Caco-2 (cell line): ENCODE measurements at regions not wholly inside any gene's neighbourhood (a gene's known extent, or its start where the extent isn't known, plus 50 kb on each side); places are given as distances from the start of the nearest gene placed in this dataset.

Experiments
- BruUV-seq: library from RNA; stranded (reverse); fragments of 400-500 nt; replicated peaks from 2 replicates; lab custom pipeline; 2021; lab: Mats Ljungman, UMichigan
- CTCF ChIA-PET: fragments of 300-600 bp; sonication (Branson Sonifier 250); formaldehyde crosslinking; loops from one replicate; lab custom pipeline; 2022; ENCODE audit warnings: antibody characterized with exemption; lab: Charles Lee
- POLR2A ChIA-PET: fragments of 300-600 bp; sonication (Branson Sonifier 250); formaldehyde crosslinking; loops from one replicate; lab custom pipeline; 2022; ENCODE audit warnings: antibody characterized with exemption; lab: Charles Lee
- DNase-seq, 2 experiments: peaks; one replicate each; pipeline versions ENCODE4 v3.0.0 to v3.0.0-alpha.2; 2020 to 2022
- H3K27me3 ChIP-seq: replicated peaks from 2 replicates; pipeline ENCODE4 v1.6.0; 2011; ENCODE audit warnings: low read length; ENCODE audit not compliant: control insufficient read depth, insufficient read depth
- H3K36me3 ChIP-seq: 2 replicates; pipeline ENCODE4 v1.5.1; 2011; ENCODE audit warnings: low read length; ENCODE audit not compliant: control insufficient read depth, insufficient read depth
- H3K4me1 ChIP-seq: fragments of 250-450 bp; sonication (Bioruptor Pico); 2 replicates; pipeline ENCODE4 v1.5.1; 2020; ENCODE audit warnings: mild to moderate bottlenecking
- H3K4me3 ChIP-seq: 2 replicates; pipeline ENCODE4 v1.5.1; 2011; ENCODE audit warnings: low read depth, mild to moderate bottlenecking, control low read depth, low read length
- H3K9me3 ChIP-seq: fragments of 250-450 bp; sonication (Bioruptor Pico); 2 replicates; pipeline ENCODE4 v1.5.1; 2020; ENCODE audit warnings: mild to moderate bottlenecking, moderate library complexity
- H3K27ac Mint-ChIP-seq: one replicate; pipeline ENCODE4 v1.8.0; 2022; ENCODE audit warnings: mixed read lengths; ENCODE audit not compliant: unreplicated experiment
- H3K27me3 Mint-ChIP-seq: one replicate; pipeline ENCODE4 v1.8.0; 2022; ENCODE audit warnings: mixed read lengths; ENCODE audit not compliant: insufficient read depth, unreplicated experiment
- H3K36me3 Mint-ChIP-seq: one replicate; pipeline ENCODE4 v1.8.0; 2022; ENCODE audit warnings: mild to moderate bottlenecking, mixed read lengths; ENCODE audit not compliant: insufficient read depth, unreplicated experiment
- H3K4me1 Mint-ChIP-seq: one replicate; pipeline ENCODE4 v1.8.0; 2022; ENCODE audit warnings: low read depth, mixed read lengths; ENCODE audit not compliant: unreplicated experiment
- H3K4me3 Mint-ChIP-seq: one replicate; pipeline ENCODE4 v1.8.0; 2022; ENCODE audit warnings: mild to moderate bottlenecking, moderate library complexity, mixed read lengths; ENCODE audit not compliant: unreplicated experiment
- H3K9me3 Mint-ChIP-seq: one replicate; pipeline ENCODE4 v1.8.0; 2022; ENCODE audit warnings: mixed read lengths; ENCODE audit not compliant: unreplicated experiment
- CTCF ChIP-seq, 2 experiments: fragments of 200-600 bp in 1 of 2; IDR thresholded peaks; 1 replicate in 1 of 2; 2 replicates in 1 of 2; pipeline versions ENCODE4 v1.5.1 to v1.8.0; 2011 to 2022; ENCODE audit warnings: antibody characterized with exemption in 1 of 2, control low read depth in 1 of 2, inconsistent platforms in 1 of 2, low read depth in 1 of 2, low read length in 1 of 2, mild to moderate bottlenecking in 1 of 2, moderate library complexity in 1 of 2; ENCODE audit not compliant: insufficient read depth in 1 of 2, severe bottlenecking in 1 of 2, unreplicated experiment in 1 of 2
- intact Hi-C: fragments of 100-400 bp; cut with micrococcal nuclease; formaldehyde crosslinking; loops from one replicate; pipeline ENCODE4 v1.10.0; 2022; ENCODE audit not compliant: unreplicated experiment

GRCh38 chr16:5730783-5731182, 633.2 kb upstream of the EEF2KMT start:
- no peak for DNase-seq
- BruUV-seq: no TSS peak
- no peaks in the 10 kb centered on the region for H3K36me3 Mint-ChIP-seq

GRCh38 chr16:5722116-5722619, 624.6 kb upstream of the EEF2KMT start:
- H3K36me3 ChIP-seq: no peaks in the 10 kb centered on the region
- no peaks in the 10 kb centered on the region for H3K9me3 Mint-ChIP-seq
- H3K4me1 Mint-ChIP-seq: no peaks in the 10 kb centered on the region
- no peak for DNase-seq
- no TSS peak for BruUV-seq
- H3K27me3 ChIP-seq: no peaks in the 10 kb centered on the region
- H3K36me3 Mint-ChIP-seq: no peaks in the 10 kb centered on the region
- intact Hi-C loops: no loop called here
- POLR2A ChIA-PET: no interaction called here
- H3K4me3 ChIP-seq: no peak overlapping the region
- no peak overlapping the region for H3K4me3 Mint-ChIP-seq
- peaks cover 7% of the 10 kb centered on the region for H3K27me3 Mint-ChIP-seq
- H3K27ac Mint-ChIP-seq: no peak overlapping the region
- no peaks in the 10 kb centered on the region for H3K4me1 ChIP-seq
- CTCF ChIA-PET: no interaction called here
- H3K9me3 ChIP-seq: no peaks in the 10 kb centered on the region
- no peak for TF ChIP-seq CTCF (IDR thresholded peaks at IDR 0.05; ENCODE audit: insufficient read depth in 1 of 2, low read depth in 1 of 2, low read length in 1 of 2, severe bottlenecking in 1 of 2, unreplicated experiment in 1 of 2)

More at GRCh38 chr16:5730783-5731182, 633.2 kb upstream of the EEF2KMT start:
- no peaks in the 10 kb centered on the region for H3K4me1 ChIP-seq
- no peak overlapping the region for H3K4me3 Mint-ChIP-seq
- intact Hi-C loops: no loop called here
- TF ChIP-seq CTCF (IDR thresholded peaks at IDR 0.05; ENCODE audit: insufficient read depth in 1 of 2, low read depth in 1 of 2, low read length in 1 of 2, severe bottlenecking in 1 of 2, unreplicated experiment in 1 of 2): no peak
- CTCF ChIA-PET: no interaction called here
- H3K9me3 Mint-ChIP-seq: peaks cover 10% of the 10 kb centered on the region
- H3K4me3 ChIP-seq: no peak overlapping the region
- H3K9me3 ChIP-seq: no peaks in the 10 kb centered on the region
- H3K27ac Mint-ChIP-seq: no peak overlapping the region
- POLR2A ChIA-PET: no interaction called here
- no peaks in the 10 kb centered on the region for H3K36me3 ChIP-seq
- peaks cover 3% of the 10 kb centered on the region for H3K27me3 Mint-ChIP-seq
- H3K27me3 ChIP-seq: no peaks in the 10 kb centered on the region
- H3K4me1 Mint-ChIP-seq: no peaks in the 10 kb centered on the region

GRCh38 chr16:5715155-5715554, 617.6 kb upstream of the EEF2KMT start:
- Histone ChIP-seq H3K9me3 (no peaks in the 10 kb centered on the region), H3K36me3 (no peaks in the 10 kb centered on the region), H3K4me1 (no peaks in the 10 kb centered on the region), H3K4me3 (no peak overlapping the region), H3K27me3 (no peaks in the 10 kb centered on the region)
- DNase-seq: no peak
- Mint-ChIP-seq H3K4me3 (no peak overlapping the region), H3K27ac (no peak overlapping the region), H3K4me1 (no peaks in the 10 kb centered on the region), H3K36me3 (no peaks in the 10 kb centered on the region), H3K27me3 (peaks cover 9% of the 10 kb centered on the region), H3K9me3 (no peaks in the 10 kb centered on the region)
- intact Hi-C loops: no loop called here
- no TSS peak for BruUV-seq
- TF ChIP-seq CTCF (IDR thresholded peaks at IDR 0.05; ENCODE audit: insufficient read depth in 1 of 2, low read depth in 1 of 2, low read length in 1 of 2, severe bottlenecking in 1 of 2, unreplicated experiment in 1 of 2): no peak
- POLR2A ChIA-PET: no interaction called here
- CTCF ChIA-PET: no interaction called here
